ENCODE measurements at regions not wholly inside any gene's neighbourhood (a gene's known extent, or its start where the extent isn't known, plus 50 kb on each side); places are given as distances from the start of the nearest gene placed in this dataset.
"Not testable (repeated sequence)": the region's sequence is repeated elsewhere in the genome, so short reads cannot be mapped to it uniquely, and the experiment has no call there.

GRCh38 chr21:6564543-6565166, 3956.7 kb upstream of the TPTE start:
- not testable (repeated sequence) for TF ChIP-seq CTCF (conservative IDR thresholded peaks at IDR 0.05; ENCODE audit: low read depth in 2 of 2); EZH2 (IDR thresholded peaks at IDR 0.05; ENCODE audit: low read depth, unreplicated experiment); EZH2phosphoT487 (IDR thresholded peaks at IDR 0.05; ENCODE audit: unreplicated experiment); CREB1 (CRISPR knock-in tag; IDR thresholded peaks at IDR 0.05; ENCODE audit: low read depth); REST (IDR thresholded peaks at IDR 0.05; ENCODE audit: unreplicated experiment); POLR2AphosphoS5 (IDR thresholded peaks at IDR 0.05; ENCODE audit: low read depth); ZNF462 (CRISPR knock-in tag; IDR thresholded peaks at IDR 0.05); JUNB (IDR thresholded peaks at IDR 0.05; ENCODE audit: unreplicated experiment); STAT1 (IDR thresholded peaks at IDR 0.05; ENCODE audit: unreplicated experiment); ZNF114 (CRISPR knock-in tag; IDR thresholded peaks at IDR 0.05)

Measured in GM23338 (cell line).